IMR-90 (cell line): ENCODE measurements at regions not wholly inside any gene's neighbourhood (a gene's known extent, or its start where the extent isn't known, plus 50 kb on each side); places are given as distances from the start of the nearest gene placed in this dataset.

Experiments
- ATAC-seq: fragments of 200-7000 bp; cut with Tn5 transposase; 2 replicates; pipeline ENCODE4 v1.9.1; 2020; ENCODE audit warnings: low read depth, mild to moderate bottlenecking, moderate library complexity
- BruUV-seq: library from RNA; stranded (reverse); fragments of 400-500 nt; replicated peaks from 2 replicates; lab custom pipeline; 2021; lab: Mats Ljungman, UMichigan
- CTCF ChIA-PET: fragments of 300-600 bp; formaldehyde crosslinking; extraction: SDS; loops from one replicate; lab custom pipeline; 2021; ENCODE audit warnings: antibody characterized with exemption; lab: Yijun Ruan, JAX
- POLR2A ChIA-PET: fragments of 300-600 bp; sonication (Branson Sonifier 250); formaldehyde crosslinking; loops from one replicate; lab custom pipeline; 2022; ENCODE audit warnings: antibody characterized with exemption; ENCODE audit not compliant: unreplicated experiment; lab: Charles Lee
- DNase-seq: peaks from one replicate; pipeline ENCODE4 v3.0.0; 2013
- H2AFZ ChIP-seq: replicated peaks from 2 replicates; pipeline ENCODE3; 2013; ENCODE audit warnings: low read length, mild to moderate bottlenecking; ENCODE audit not compliant: poor library complexity
- H2AK5ac ChIP-seq: 2 replicates; pipeline ENCODE4 v1.6.1; 2013; ENCODE audit warnings: low read depth, low read length, inconsistent platforms
- H2AK9ac ChIP-seq: replicated peaks from 2 replicates; pipeline ENCODE3; 2013; ENCODE audit warnings: mild to moderate bottlenecking, low read depth, low read length, moderate library complexity; ENCODE audit not compliant: poor library complexity
- H2BK120ac ChIP-seq: 2 replicates; pipeline ENCODE4 v1.6.1; 2013; ENCODE audit warnings: low read depth, low read length, inconsistent platforms
- H2BK15ac ChIP-seq: 3 replicates; pipeline ENCODE4 v1.6.1; 2013; ENCODE audit warnings: low read depth, low read length, inconsistent platforms
- H2BK20ac ChIP-seq: 2 replicates; pipeline ENCODE4 v1.6.1; 2013; ENCODE audit warnings: low read depth, mild to moderate bottlenecking, inconsistent platforms, low read length, moderate library complexity
- H2BK5ac ChIP-seq: 2 replicates; pipeline ENCODE4 v1.6.1; 2013; ENCODE audit warnings: mild to moderate bottlenecking, low read depth, low read length, inconsistent platforms; ENCODE audit not compliant: poor library complexity, severe bottlenecking
- H3K14ac ChIP-seq: replicated peaks from 2 replicates; pipeline ENCODE4 v1.6.1; 2013; ENCODE audit warnings: low read depth, low read length, inconsistent platforms
- H3K18ac ChIP-seq: 2 replicates; pipeline ENCODE4 v1.6.1; 2013; ENCODE audit warnings: low read depth, low read length, control low read depth
- H3K23ac ChIP-seq: 2 replicates; pipeline ENCODE4 v1.6.1; 2013; ENCODE audit warnings: low read depth, low read length, inconsistent platforms
- H3K27ac ChIP-seq: 2 replicates; pipeline ENCODE4 v1.5.1; 2013; ENCODE audit warnings: mild to moderate bottlenecking, control low read depth, low read length; ENCODE audit not compliant: insufficient read depth
- H3K27me3 ChIP-seq: 2 replicates; pipeline ENCODE4 v1.6.1; 2013; ENCODE audit warnings: low read length; ENCODE audit not compliant: control insufficient read depth, insufficient read depth
- H3K36me3 ChIP-seq: 2 replicates; pipeline ENCODE4 v1.6.1; 2013; ENCODE audit warnings: low read length, mixed read lengths; ENCODE audit not compliant: control insufficient read depth, insufficient read depth
- H3K4ac ChIP-seq: 2 replicates; pipeline ENCODE4 v1.6.1; 2013; ENCODE audit warnings: low read depth, low read length, inconsistent platforms
- H3K4me1 ChIP-seq: 2 replicates; pipeline ENCODE4 v1.6.1; 2013; ENCODE audit warnings: low read length, mixed read lengths; ENCODE audit not compliant: control insufficient read depth, insufficient read depth
- H3K4me2 ChIP-seq: 2 replicates; pipeline ENCODE4 v1.6.1; 2013; ENCODE audit warnings: low read depth, mild to moderate bottlenecking, control low read depth, low read length, moderate library complexity
- H3K4me3 ChIP-seq: 2 replicates; pipeline ENCODE4 v1.5.1; 2013; ENCODE audit warnings: low read depth, mild to moderate bottlenecking, control low read depth, low read length, moderate library complexity; ENCODE audit not compliant: insufficient read depth
- H3K56ac ChIP-seq: 2 replicates; pipeline ENCODE4 v1.6.1; 2013; ENCODE audit warnings: low read length, inconsistent platforms; ENCODE audit not compliant: insufficient read depth; ENCODE audit errors: extremely low read depth
- H3K79me1 ChIP-seq, 2 experiments: 2 replicates each; pipeline ENCODE4 v1.6.1; 2013; ENCODE audit warnings: low read length in 2 of 2, inconsistent platforms in 1 of 2, low read depth in 1 of 2
- H3K9ac ChIP-seq: 2 replicates; pipeline ENCODE4 v1.6.1; 2013; ENCODE audit warnings: low read depth, low read length, control low read depth
- H3K9me1 ChIP-seq: 2 replicates; pipeline ENCODE4 v1.6.1; 2013; ENCODE audit warnings: low read length, inconsistent platforms; ENCODE audit not compliant: insufficient read depth
- H3K9me3 ChIP-seq: 2 replicates; pipeline ENCODE4 v1.6.1; 2013; ENCODE audit warnings: low read length; ENCODE audit not compliant: control insufficient read depth, insufficient read depth
- H4K20me1 ChIP-seq: 2 replicates; pipeline ENCODE4 v1.6.1; 2013; ENCODE audit warnings: low read length, inconsistent platforms; ENCODE audit not compliant: insufficient read depth
- H4K5ac ChIP-seq: 2 replicates; pipeline ENCODE4 v1.6.1; 2013; ENCODE audit warnings: mild to moderate bottlenecking, low read depth, low read length, control low read depth
- H4K8ac ChIP-seq, 2 experiments: 2 replicates each; pipeline ENCODE4 v1.6.1; 2013; ENCODE audit warnings: low read depth in 2 of 2, low read length in 2 of 2, control low read depth in 1 of 2, inconsistent platforms in 1 of 2
- H4K91ac ChIP-seq: 2 replicates; pipeline ENCODE4 v1.6.1; 2013; ENCODE audit warnings: low read depth, low read length, inconsistent platforms; ENCODE audit not compliant: insufficient read depth
- BHLHE40 ChIP-seq: fragments of 150-350 bp; IDR thresholded peaks from 2 replicates; pipeline ENCODE4 v1.6.1; 2016; ENCODE audit warnings: mild to moderate bottlenecking, low read depth, low read length
- CEBPB ChIP-seq: IDR thresholded peaks from 2 replicates; pipeline ENCODE4 v1.6.1; 2012; ENCODE audit warnings: low read depth, low read length, improper control_type of control experiment
- CHD1 ChIP-seq: IDR thresholded peaks from 2 replicates; pipeline ENCODE4 v1.6.1; 2012; ENCODE audit warnings: low read depth, low read length, improper control_type of control experiment
- CTCF ChIP-seq: conservative IDR thresholded peaks from 2 replicates; pipeline ENCODE4 v1.5.1; 2012; ENCODE audit warnings: mild to moderate bottlenecking, low read depth, low read length, improper control_type of control experiment
- ELK1 ChIP-seq: fragments of 150-350 bp; IDR thresholded peaks from 2 replicates; pipeline ENCODE4 v1.6.1; 2016; ENCODE audit warnings: low read depth, mild to moderate bottlenecking, low read length, moderate library complexity, borderline replicate concordance
- FOS ChIP-seq: fragments of 150-350 bp; IDR thresholded peaks from 2 replicates; pipeline ENCODE4 v1.6.1; 2016; ENCODE audit warnings: low read depth, low read length
- MAFK ChIP-seq: IDR thresholded peaks from 2 replicates; pipeline ENCODE4 v1.6.1; 2012; ENCODE audit warnings: low read depth, low read length, improper control_type of control experiment
- MAZ ChIP-seq: IDR thresholded peaks from 2 replicates; pipeline ENCODE4 v1.6.1; 2012; ENCODE audit warnings: low read depth, mild to moderate bottlenecking, low read length, improper control_type of control experiment, moderate library complexity, borderline replicate concordance
- MXI1 ChIP-seq: IDR thresholded peaks from 2 replicates; pipeline ENCODE4 v1.6.1; 2012; ENCODE audit warnings: low read depth, mild to moderate bottlenecking, low read length, moderate library complexity, borderline replicate concordance
- NFE2L2 ChIP-seq: fragments of 150-350 bp; IDR thresholded peaks from 2 replicates; pipeline ENCODE4 v1.6.1; 2016; ENCODE audit warnings: low read depth, mild to moderate bottlenecking, low read length
- POLR2A ChIP-seq: IDR thresholded peaks from 2 replicates; pipeline ENCODE4 v1.6.1; 2012; ENCODE audit warnings: mild to moderate bottlenecking, low read depth, low read length
- RAD21 ChIP-seq: IDR thresholded peaks from 2 replicates; pipeline ENCODE4 v1.6.1; 2012; ENCODE audit warnings: low read length, improper control_type of control experiment
- RCOR1 ChIP-seq: IDR thresholded peaks from 2 replicates; pipeline ENCODE4 v1.6.1; 2012; ENCODE audit warnings: mild to moderate bottlenecking, low read length, improper control_type of control experiment; ENCODE audit not compliant: insufficient replicate concordance
- RFX5 ChIP-seq: IDR thresholded peaks from 2 replicates; pipeline ENCODE4 v1.8.0; 2012; ENCODE audit warnings: low read depth, mild to moderate bottlenecking, low read length, moderate library complexity
- SMC3 ChIP-seq: fragments of 150-350 bp; IDR thresholded peaks from 2 replicates; pipeline ENCODE4 v1.6.1; 2016; ENCODE audit warnings: low read depth, mild to moderate bottlenecking, antibody characterized with exemption, low read length, moderate library complexity
- WGBS, 2 experiments: methylation state at CpG; one replicate each; pipeline versions ENCODE4 v1.1.5 to v1.1.7; 2013; ENCODE audit warnings: missing lambda C conversion rate in 2 of 2; ENCODE audit not compliant: insufficient read length in 1 of 2; ENCODE audit errors: extremely low coverage in 2 of 2; 5-methylcytosine and 5-hydroxymethylcytosine counted together
- dilution Hi-C: fragments of 300-500 bp; cut with HindIII; formaldehyde crosslinking; loops from one replicate; pipeline ENCODE4 v1.14.3; 2018; ENCODE audit warnings: low sequenced_read_pairs; ENCODE audit not compliant: unreplicated experiment
- in situ Hi-C: fragments of 300-500 bp; cut with MboI; formaldehyde crosslinking; loops from 3 replicates; pipeline ENCODE4 v1.14.3; 2019; ENCODE audit warnings: low sequenced_read_pairs, inconsistent platforms, mixed read lengths
- intact Hi-C: fragments of 100-400 bp; cut with micrococcal nuclease; formaldehyde crosslinking; loops from 2 replicates; pipeline ENCODE4 v1.10.0; 2022
- TF ChIP-seq, protein P1 (sequence below): fragments of 150-350 bp; IDR thresholded peaks from 2 replicates; pipeline ENCODE4 v1.6.1; 2017; ENCODE audit warnings: mild to moderate bottlenecking, antibody characterized with exemption, low read length, low read depth

- in situ Hi-C loops (no loop called here), intact Hi-C loops (no loop called here), dilution Hi-C loops (no loop called here)
- H2BK5ac ChIP-seq, result no peak overlapping the region
- no peak overlapping the region for H3K4ac ChIP-seq
- no peak overlapping the region for H3K23ac ChIP-seq
- H4K20me1 ChIP-seq, result no peaks in the 10 kb centered on the region
- TF ChIP-seq POLR2A (no peak), MAZ (no peak), SMC3 (no peak), RFX5 (no peak), MAFK (no peak), CHD1 (no peak), CTCF (no peak), ELK1 (no peak), NFE2L2 (no peak), FOS (no peak), RAD21 (no peak), BHLHE40 (no peak), CEBPB (no peak), RCOR1 (no peak), MXI1 (no peak)
- TF ChIP-seq, protein P1, sequence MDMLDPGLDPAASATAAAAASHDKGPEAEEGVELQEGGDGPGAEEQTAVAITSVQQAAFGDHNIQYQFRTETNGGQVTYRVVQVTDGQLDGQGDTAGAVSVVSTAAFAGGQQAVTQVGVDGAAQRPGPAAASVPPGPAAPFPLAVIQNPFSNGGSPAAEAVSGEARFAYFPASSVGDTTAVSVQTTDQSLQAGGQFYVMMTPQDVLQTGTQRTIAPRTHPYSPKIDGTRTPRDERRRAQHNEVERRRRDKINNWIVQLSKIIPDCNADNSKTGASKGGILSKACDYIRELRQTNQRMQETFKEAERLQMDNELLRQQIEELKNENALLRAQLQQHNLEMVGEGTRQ, result no peak
- H2BK120ac ChIP-seq, result no peak overlapping the region
- H4K8ac ChIP-seq, result no peak overlapping the region
- no peaks in the 10 kb centered on the region for H3K9me1 ChIP-seq
- no peak overlapping the region for H4K91ac ChIP-seq
- H2AK5ac ChIP-seq, result no peak overlapping the region
- ChIA-PET CTCF (no interaction called here), POLR2A (no interaction called here)
- no peak overlapping the region for H3K4me3 ChIP-seq
- H2AK9ac ChIP-seq, result no peak overlapping the region
- no peaks in the 10 kb centered on the region for H3K27me3 ChIP-seq
- H4K5ac ChIP-seq, result no peak overlapping the region
- no peak overlapping the region for H2BK20ac ChIP-seq
- no peak overlapping the region for H3K9ac ChIP-seq
- no peak overlapping the region for H3K27ac ChIP-seq
- DNase-seq (no peak), ATAC-seq (no peak)
- H3K56ac ChIP-seq, result no peak overlapping the region
- no peaks in the 10 kb centered on the region for H3K36me3 ChIP-seq
- no peaks in the 10 kb centered on the region for H3K79me1 ChIP-seq
- H3K4me2 ChIP-seq, result no peak overlapping the region
- 60% methylated on average over 4 of the region's 18 CpGs; no CpG with 5 or more reads in 1 of the 2 experiments for WGBS, 2 experiments
- H3K4me1 ChIP-seq, result no peaks in the 10 kb centered on the region
- H3K9me3 ChIP-seq, result peaks cover 5% of the 10 kb centered on the region; the same call in 1 of the 2 replicates
- H3K18ac ChIP-seq, result no peak overlapping the region
- no TSS peak for BruUV-seq
- H2BK15ac ChIP-seq, result no peak overlapping the region
- no peak overlapping the region for H3K14ac ChIP-seq
- H2AFZ ChIP-seq, result no peak overlapping the region
Measured at GRCh38 chrX:121869876-121870477, 822.6 kb downstream of the GLUD2 start.
